CD4-positive, alpha-beta T cell (primary cell): ENCODE measurements at regions not wholly inside any gene's neighbourhood (a gene's known extent, or its start where the extent isn't known, plus 50 kb on each side); places are given as distances from the start of the nearest gene placed in this dataset.

ENCODE experiments used
- ATAC-seq: fragments of 200-7000 bp; cut with Tn5 transposase; one replicate; pipeline ENCODE4 v1.10.0; 2022; ENCODE audit warnings: mild to moderate bottlenecking; ENCODE audit not compliant: poor library complexity
- CTCF ChIA-PET: fragments of 350-600 bp; sonication (Branson Sonifier 250); formaldehyde crosslinking; loops from one replicate; lab custom pipeline; 2021; ENCODE audit warnings: antibody characterized with exemption, inconsistent platforms; lab: Charles Lee
- POLR2A ChIA-PET: fragments of 350-600 bp; sonication (Branson Sonifier 250); formaldehyde crosslinking; loops from one replicate; lab custom pipeline; 2021; ENCODE audit warnings: antibody characterized with exemption, inconsistent platforms; lab: Charles Lee
- DNase-seq, 14 experiments: peaks; one replicate each; pipeline ENCODE4 v3.0.0-alpha.2; 2013 to 2020; ENCODE audit warnings: mixed read lengths in 2 of 14
- H3K27ac ChIP-seq, 2 donors: one replicate each; pipeline versions ENCODE4 v1.5.1 to v1.7.0; 2013; ENCODE audit warnings: low read length in 2 of 2, low read depth in 1 of 2, mild to moderate bottlenecking in 1 of 2
- H3K27me3 ChIP-seq, 2 experiments: 1 replicate in 1 of 2; 2 replicates in 1 of 2; pipeline versions ENCODE4 v1.6.1 to v1.7.0; 2013; ENCODE audit warnings: low read length in 2 of 2, control low read depth in 1 of 2, mild to moderate bottlenecking in 1 of 2, moderate library complexity in 1 of 2; ENCODE audit not compliant: insufficient read depth in 2 of 2, control insufficient read depth in 1 of 2
- H3K36me3 ChIP-seq: one replicate; pipeline ENCODE4 v1.6.1; 2013; ENCODE audit warnings: low read length, control low read depth; ENCODE audit not compliant: insufficient read depth
- H3K4me1 ChIP-seq: one replicate; pipeline ENCODE4 v1.6.1; 2013; ENCODE audit warnings: low read length, control low read depth; ENCODE audit not compliant: insufficient read depth
- H3K4me3 ChIP-seq: one replicate; pipeline ENCODE4 v1.5.1; 2013; ENCODE audit warnings: mild to moderate bottlenecking, low read length, moderate library complexity
- H3K9me3 ChIP-seq, 2 experiments: 1 replicate in 1 of 2; 2 replicates in 1 of 2; pipeline versions ENCODE4 v1.6.1 to v1.7.0; 2013; ENCODE audit warnings: low read length in 2 of 2, mild to moderate bottlenecking in 2 of 2, control low read depth in 1 of 2, moderate library complexity in 1 of 2; ENCODE audit not compliant: control insufficient read depth in 1 of 2, insufficient read depth in 1 of 2
- H3K27ac Mint-ChIP-seq: one replicate; pipeline ENCODE4 v1.8.0; 2020; ENCODE audit warnings: mixed read lengths
- H3K27me3 Mint-ChIP-seq: one replicate; pipeline ENCODE4 v1.8.0; 2021; ENCODE audit warnings: mixed read lengths
- H3K36me3 Mint-ChIP-seq: one replicate; pipeline ENCODE4 v1.8.0; 2021; ENCODE audit warnings: low read depth, mixed read lengths
- H3K4me1 Mint-ChIP-seq: one replicate; pipeline ENCODE4 v1.8.0; 2021; ENCODE audit warnings: low read depth, mixed read lengths
- H3K4me3 Mint-ChIP-seq: one replicate; pipeline ENCODE4 v1.8.0; 2020; ENCODE audit warnings: mild to moderate bottlenecking, mixed read lengths
- H3K9me3 Mint-ChIP-seq: one replicate; pipeline ENCODE4 v1.8.0; 2020; ENCODE audit warnings: mixed read lengths
- CTCF ChIP-seq: fragments of 200-600 bp; IDR thresholded peaks from one replicate; pipeline ENCODE4 v1.8.0; 2022; ENCODE audit warnings: antibody characterized with exemption, mild to moderate bottlenecking
- intact Hi-C, 2 experiments: fragments of 100-400 bp; cut with DNase I in 1 of 2; cut with micrococcal nuclease in 1 of 2; formaldehyde crosslinking; loops; one replicate each; pipeline versions ENCODE4 v1.15.1 to v1.9.0; 2023 to 2025; cut with DNase I, micrococcal nuclease

DNA sequence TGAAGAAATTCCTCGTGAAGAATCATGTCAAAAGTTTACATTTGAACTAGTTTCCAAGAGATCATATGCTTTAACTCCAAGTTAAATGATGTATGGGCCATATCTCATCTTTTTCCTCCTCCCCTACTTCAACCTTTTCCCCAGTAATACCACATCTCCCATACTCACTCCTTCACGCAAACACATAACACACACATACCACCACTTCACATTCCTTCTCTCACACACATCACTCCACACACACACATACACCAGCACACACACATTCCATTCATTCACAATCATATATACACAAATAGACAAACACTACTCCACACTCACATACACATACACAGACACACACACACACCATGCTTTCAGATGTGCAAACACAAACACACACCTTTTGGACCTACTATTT is 769.0 kb upstream of the NR2F2 start:
- Histone ChIP-seq H3K4me3 (no peak overlapping the region), H3K27me3 (no peaks in the 10 kb centered on the region), H3K27ac (no peak overlapping the region), H3K4me1 (no peaks in the 10 kb centered on the region), H3K9me3 (peaks cover 0 to 3% of the 10 kb centered on the region in 2 experiments), H3K36me3 (no peaks in the 10 kb centered on the region)
- DNase-seq (no peak), ATAC-seq (no peak)
- Mint-ChIP-seq H3K9me3 (no peaks in the 10 kb centered on the region), H3K4me1 (no peaks in the 10 kb centered on the region), H3K4me3 (no peak overlapping the region), H3K27ac (no peak overlapping the region), H3K27me3 (peaks cover 15% of the 10 kb centered on the region), H3K36me3 (no peaks in the 10 kb centered on the region)
- no peak for TF ChIP-seq CTCF
- intact Hi-C loops = no loop called here
- CTCF ChIA-PET = no interaction called here
- POLR2A ChIA-PET = no interaction called here

GRCh38 chr15:95563634-95564033 is 766.9 kb upstream of the NR2F2 start:
- Mint-ChIP-seq H3K4me3 (no peak overlapping the region), H3K9me3 (no peaks in the 10 kb centered on the region), H3K27ac (no peak overlapping the region), H3K36me3 (no peaks in the 10 kb centered on the region), H3K27me3 (peaks cover 8% of the 10 kb centered on the region), H3K4me1 (no peaks in the 10 kb centered on the region)
- POLR2A ChIA-PET = no interaction called here
- DNase-seq = no peak
- intact Hi-C loops = no loop called here
- no peaks in the 10 kb centered on the region for H3K27me3 ChIP-seq
- ATAC-seq = no peak
- H3K36me3 ChIP-seq = no peaks in the 10 kb centered on the region
- H3K4me1 ChIP-seq = no peaks in the 10 kb centered on the region
- TF ChIP-seq CTCF = no peak
- H3K9me3 ChIP-seq = no peaks in the 10 kb centered on the region
- CTCF ChIA-PET = no interaction called here
- H3K27ac ChIP-seq = no peak overlapping the region
- no peak overlapping the region for H3K4me3 ChIP-seq

DNA sequence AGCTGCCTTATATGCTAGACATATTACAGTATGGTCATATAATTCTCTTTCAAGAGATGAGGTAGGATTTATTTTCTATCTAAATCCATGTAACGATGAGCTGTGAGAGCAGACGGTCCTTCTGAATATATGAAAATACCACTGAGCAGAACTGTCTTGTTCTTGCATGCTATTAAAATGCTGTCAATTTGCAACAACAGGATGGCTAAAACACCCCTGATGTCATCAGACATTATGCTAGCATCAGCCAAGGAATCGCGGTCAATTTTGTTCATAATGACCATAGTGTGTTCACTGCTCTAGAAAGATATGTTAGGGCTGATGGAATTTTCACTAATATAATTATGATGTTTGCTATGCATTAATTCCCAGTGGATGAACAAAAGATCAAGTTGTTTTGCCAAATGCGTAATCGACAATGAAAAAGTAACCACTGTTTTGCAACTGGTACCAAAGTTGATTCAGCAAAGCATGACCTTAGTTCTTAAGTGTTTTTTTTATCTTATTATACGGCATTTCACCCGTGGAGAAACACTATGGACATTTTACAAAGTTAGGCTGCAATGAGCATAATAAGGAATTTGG is 765.4 kb upstream of the NR2F2 start:
- Mint-ChIP-seq H3K27ac (no peak overlapping the region), H3K4me1 (no peaks in the 10 kb centered on the region), H3K27me3 (peaks cover 15% of the 10 kb centered on the region), H3K36me3 (no peaks in the 10 kb centered on the region), H3K4me3 (no peak overlapping the region), H3K9me3 (no peaks in the 10 kb centered on the region)
- H3K4me3 ChIP-seq = no peak overlapping the region
- no peak for ATAC-seq
- H3K27ac ChIP-seq = no peak overlapping the region
- no peaks in the 10 kb centered on the region for H3K36me3 ChIP-seq
- intact Hi-C loops = no loop called here
- no peak for DNase-seq
- H3K4me1 ChIP-seq = no peaks in the 10 kb centered on the region
- ChIA-PET POLR2A (no interaction called here), CTCF (no interaction called here)
- no peaks in the 10 kb centered on the region for H3K27me3 ChIP-seq
- TF ChIP-seq CTCF = no peak
- H3K9me3 ChIP-seq = no peaks in the 10 kb centered on the region
